H1 (cell line): ENCODE measurements at regions not wholly inside any gene's neighbourhood (a gene's known extent, or its start where the extent isn't known, plus 50 kb on each side); places are given as distances from the start of the nearest gene placed in this dataset.

Source experiments
- CTCF ChIA-PET: fragments of 300-600 bp; sonication (Branson Sonifier 250); formaldehyde crosslinking; loops from one replicate; lab custom pipeline; 2021; ENCODE audit not compliant: partially characterized antibody; lab: Charles Lee
- POLR2A ChIA-PET: fragments of 300-600 bp; sonication (Branson Sonifier 250); formaldehyde crosslinking; loops from one replicate; lab custom pipeline; 2021; ENCODE audit warnings: inconsistent platforms; ENCODE audit not compliant: partially characterized antibody; lab: Charles Lee
- DNase-seq, 2 experiments: peaks; one replicate each; pipeline versions ENCODE4 v3.0.0 to v3.0.0-alpha.2; 2010 to 2022; ENCODE audit warnings: low spot score in 2 of 2, low read depth in 1 of 2, mixed read lengths in 1 of 2
- FAIRE-seq: peaks from 2 replicates; lab custom pipeline; 2011; peaks lifted over from hg19 to GRCh38; lab: Jason Lieb, UNC
- H2AFZ ChIP-seq: 2 replicates; pipeline ENCODE4 v1.8.1; 2012; ENCODE audit warnings: low read length, inconsistent platforms
- H2AK5ac ChIP-seq: 2 replicates; pipeline ENCODE4 v1.6.1; 2013; ENCODE audit warnings: low read depth, low read length
- H2BK120ac ChIP-seq: replicated peaks from 2 replicates; pipeline ENCODE3; 2013; ENCODE audit warnings: low read depth, low read length, inconsistent platforms
- H2BK12ac ChIP-seq: 2 replicates; pipeline ENCODE4 v1.6.1; 2013; ENCODE audit warnings: low read depth, low read length
- H2BK15ac ChIP-seq: 2 replicates; pipeline ENCODE4 v1.6.1; 2013; ENCODE audit warnings: low read length
- H2BK20ac ChIP-seq: 2 replicates; pipeline ENCODE4 v1.6.1; 2013; ENCODE audit warnings: low read length
- H2BK5ac ChIP-seq: 2 replicates; pipeline ENCODE4 v1.6.1; 2013; ENCODE audit warnings: low read depth, low read length
- H3K14ac ChIP-seq: 2 replicates; pipeline ENCODE4 v1.6.1; 2013; ENCODE audit warnings: inconsistent platforms; ENCODE audit not compliant: insufficient read length
- H3K18ac ChIP-seq: 2 replicates; pipeline ENCODE4 v1.6.1; 2013; ENCODE audit warnings: low read length; ENCODE audit errors: extremely low read depth
- H3K23ac ChIP-seq: 2 replicates; pipeline ENCODE4 v1.6.1; 2013; ENCODE audit warnings: inconsistent platforms; ENCODE audit not compliant: insufficient read length
- H3K23me2 ChIP-seq: 2 replicates; pipeline ENCODE4 v1.6.1; 2013; ENCODE audit warnings: low read depth, low read length
- H3K27ac ChIP-seq: 2 replicates; pipeline ENCODE4 v1.6.1; 2011; ENCODE audit warnings: low read depth, low read length, inconsistent platforms
- H3K27me3 ChIP-seq, 4 experiments: replicated peaks in 1 of 4; 1 replicate in 1 of 4; 2 replicates in 3 of 4; pipeline versions ENCODE4 v1.6.1 to v1.8.1; 2011 to 2013; ENCODE audit warnings: low read length in 3 of 4, mild to moderate bottlenecking in 3 of 4, inconsistent platforms in 2 of 4, mixed read lengths in 2 of 4, moderate library complexity in 1 of 4; ENCODE audit not compliant: control insufficient read depth in 3 of 4, insufficient read depth in 3 of 4; ENCODE audit errors: extremely low read depth in 1 of 4
- H3K36me3 ChIP-seq, 4 experiments: 2 replicates each; pipeline versions ENCODE4 v1.6.1 to v1.8.1; 2011 to 2013; ENCODE audit warnings: mild to moderate bottlenecking in 4 of 4, low read length in 3 of 4, moderate library complexity in 2 of 4, control low read depth in 1 of 4, inconsistent platforms in 1 of 4; ENCODE audit not compliant: insufficient read depth in 4 of 4, control insufficient read depth in 2 of 4
- H3K4ac ChIP-seq: replicated peaks from 2 replicates; pipeline ENCODE3; 2013; ENCODE audit warnings: low read length, low read depth, mixed read lengths, inconsistent platforms; ENCODE audit not compliant: insufficient read length
- H3K4me1 ChIP-seq, 4 experiments: replicated peaks in 1 of 4; 1 replicate in 1 of 4; 2 replicates in 3 of 4; pipeline versions ENCODE4 v1.6.1 to v1.8.1; 2011 to 2013; ENCODE audit warnings: low read length in 3 of 4, inconsistent platforms in 2 of 4, mixed read lengths in 1 of 4; ENCODE audit not compliant: insufficient read depth in 4 of 4, control insufficient read depth in 3 of 4
- H3K4me2 ChIP-seq, 2 experiments: 2 replicates each; pipeline versions ENCODE4 v1.6.1 to v1.8.1; 2011 to 2013; ENCODE audit warnings: low read depth in 2 of 2, low read length in 2 of 2, control low read depth in 1 of 2, inconsistent platforms in 1 of 2, mild to moderate bottlenecking in 1 of 2; ENCODE audit not compliant: insufficient read depth in 1 of 2
- H3K4me3 ChIP-seq, 4 experiments: fragments of 200-600, 300-600 bp in 1 of 4; sonication (generic), shearing (Covaris generic), sonication (Bioruptor Twin) in 1 of 4; 2 replicates each; pipeline versions ENCODE4 v1.5.1 to v1.8.1; 2011 to 2016; ENCODE audit warnings: low read length in 4 of 4, low read depth in 3 of 4, control low read depth in 2 of 4, inconsistent platforms in 2 of 4, mild to moderate bottlenecking in 2 of 4, mixed read lengths in 1 of 4, moderate library complexity in 1 of 4; ENCODE audit not compliant: insufficient read depth in 2 of 4; ENCODE audit errors: extremely low read depth in 1 of 4
- H3K56ac ChIP-seq: replicated peaks from 2 replicates; pipeline ENCODE3; 2013; ENCODE audit warnings: low read depth, mild to moderate bottlenecking, mixed read lengths, low read length, inconsistent platforms; ENCODE audit not compliant: insufficient read length
- H3K79me1 ChIP-seq: 2 replicates; pipeline ENCODE4 v1.6.1; 2013; ENCODE audit warnings: low read depth, low read length, control low read depth
- H3K79me2 ChIP-seq, 2 experiments: 2 replicates each; pipeline versions ENCODE4 v1.6.1 to v1.8.1; 2012 to 2013; ENCODE audit warnings: low read length in 2 of 2, mild to moderate bottlenecking in 2 of 2, inconsistent platforms in 1 of 2; ENCODE audit not compliant: insufficient read depth in 2 of 2, control insufficient read depth in 1 of 2
- H3K9ac ChIP-seq, 4 experiments: replicated peaks in 1 of 4; 1 replicate in 1 of 4; 2 replicates in 3 of 4; pipeline versions ENCODE4 v1.6.1 to v1.8.1; 2011 to 2013; ENCODE audit warnings: low read depth in 3 of 4, low read length in 3 of 4, control low read depth in 2 of 4, mild to moderate bottlenecking in 2 of 4, moderate library complexity in 2 of 4, inconsistent platforms in 1 of 4; ENCODE audit errors: extremely low read depth in 1 of 4
- H3K9me3 ChIP-seq, 2 experiments: 2 replicates each; pipeline versions ENCODE4 v1.6.1 to v1.8.1; 2012 to 2013; ENCODE audit warnings: mild to moderate bottlenecking in 2 of 2, moderate library complexity in 2 of 2, control low read depth in 1 of 2, inconsistent platforms in 1 of 2, low read depth in 1 of 2, low read length in 1 of 2, mixed read lengths in 1 of 2; ENCODE audit not compliant: insufficient read depth in 2 of 2
- H4K20me1 ChIP-seq, 2 experiments: replicated peaks in 1 of 2; 2 replicates each; pipeline versions ENCODE3 to v1.8.1; 2011 to 2013; ENCODE audit warnings: inconsistent platforms in 2 of 2, low read length in 2 of 2, mild to moderate bottlenecking in 1 of 2; ENCODE audit not compliant: insufficient read depth in 2 of 2, control insufficient read depth in 1 of 2
- H4K5ac ChIP-seq: 2 replicates; pipeline ENCODE4 v1.6.1; 2013; ENCODE audit warnings: low read length, low read depth, mixed read lengths, inconsistent platforms; ENCODE audit not compliant: insufficient read length
- H4K8ac ChIP-seq: 2 replicates; pipeline ENCODE4 v1.8.0; 2013; ENCODE audit warnings: mild to moderate bottlenecking, moderate library complexity, low read length, inconsistent platforms; ENCODE audit not compliant: insufficient read depth; ENCODE audit errors: extremely low read depth
- H4K91ac ChIP-seq: replicated peaks from 2 replicates; pipeline ENCODE3; 2013; ENCODE audit warnings: low read length, mixed read lengths, inconsistent platforms; ENCODE audit not compliant: insufficient read length
- CHD2 ChIP-seq: IDR thresholded peaks from 2 replicates; pipeline ENCODE4 v1.6.1; 2012; ENCODE audit warnings: low read length, improper control_type of control experiment
- CREB1 ChIP-seq: IDR thresholded peaks from 2 replicates; pipeline ENCODE4 v1.6.1; 2012; ENCODE audit warnings: inconsistent platforms
- JUND ChIP-seq: IDR thresholded peaks from 2 replicates; pipeline ENCODE4 v1.6.1; 2011; ENCODE audit warnings: mild to moderate bottlenecking, improper control_type of control experiment, low read length
- PHF8 ChIP-seq: fragments of 200-600 bp; sonication (generic); conservative IDR thresholded peaks from 2 replicates; pipeline ENCODE4 v1.7.1; 2012; ENCODE audit warnings: low read depth, mild to moderate bottlenecking, inconsistent platforms, low read length, moderate library complexity
- POLR2A ChIP-seq, 2 experiments: IDR thresholded peaks; 1 replicate in 1 of 2; 2 replicates in 1 of 2; pipeline ENCODE4 v1.6.1; 2011; ENCODE audit warnings: low read depth in 2 of 2, low read length in 2 of 2, mild to moderate bottlenecking in 2 of 2; ENCODE audit errors: control extremely low read depth in 1 of 2
- POU5F1 ChIP-seq: IDR thresholded peaks from 2 replicates; pipeline ENCODE4 v1.6.1; 2011; ENCODE audit warnings: low read depth, mild to moderate bottlenecking, low read length, moderate library complexity
- RBBP5 ChIP-seq: IDR thresholded peaks from 2 replicates; pipeline ENCODE4 v1.7.1; 2012; ENCODE audit warnings: low read depth, mild to moderate bottlenecking, inconsistent platforms, low read length, moderate library complexity, borderline replicate concordance
- SUZ12 ChIP-seq: fragments of 200-600 bp; sonication (generic); IDR thresholded peaks from 2 replicates; pipeline ENCODE4 v1.6.1; 2012; ENCODE audit warnings: mild to moderate bottlenecking, inconsistent platforms, low read length, moderate library complexity, mixed read lengths
- TAF1 ChIP-seq: IDR thresholded peaks from 2 replicates; pipeline ENCODE4 v1.6.1; 2011; ENCODE audit warnings: mild to moderate bottlenecking, low read depth, low read length
- TAF7 ChIP-seq: optimal IDR thresholded peaks from 2 replicates; pipeline ENCODE3; 2011; ENCODE audit warnings: low read depth, mild to moderate bottlenecking, inconsistent platforms, low read length, moderate library complexity, borderline replicate concordance
- TBP ChIP-seq: IDR thresholded peaks from 2 replicates; pipeline ENCODE4 v1.6.1; 2011; ENCODE audit warnings: low read depth, low read length, improper control_type of control experiment
- TEAD4 ChIP-seq: IDR thresholded peaks from 2 replicates; pipeline ENCODE4 v1.6.1; 2012; ENCODE audit warnings: low read depth, low read length, inconsistent platforms, mixed read lengths
- ZNF274 ChIP-seq: IDR thresholded peaks from 2 replicates; pipeline ENCODE4 v1.7.0; 2012; ENCODE audit warnings: low read length, borderline replicate concordance; ENCODE audit errors: extremely low read depth
- WGBS, 2 experiments: shearing (Covaris generic) in 1 of 2; methylation state at CpG; one replicate each; pipeline versions ENCODE4 v1.1.6 to v1.1.7; 2013 to 2015; ENCODE audit warnings: low lambda C conversion rate in 2 of 2, mixed read lengths in 2 of 2, inconsistent platforms in 1 of 2, low coverage in 1 of 2, missing lambda C conversion rate in 1 of 2; ENCODE audit not compliant: insufficient replicate concordance in 2 of 2, insufficient coverage in 1 of 2, insufficient read length in 1 of 2; ENCODE audit errors: extremely low coverage in 1 of 2, missing lambda C conversion rate in 1 of 2; 5-methylcytosine and 5-hydroxymethylcytosine counted together
- TF ChIP-seq, protein P1 (sequence below): IDR thresholded peaks from 2 replicates; pipeline ENCODE4 v1.6.1; 2012; ENCODE audit warnings: inconsistent platforms

DNA sequence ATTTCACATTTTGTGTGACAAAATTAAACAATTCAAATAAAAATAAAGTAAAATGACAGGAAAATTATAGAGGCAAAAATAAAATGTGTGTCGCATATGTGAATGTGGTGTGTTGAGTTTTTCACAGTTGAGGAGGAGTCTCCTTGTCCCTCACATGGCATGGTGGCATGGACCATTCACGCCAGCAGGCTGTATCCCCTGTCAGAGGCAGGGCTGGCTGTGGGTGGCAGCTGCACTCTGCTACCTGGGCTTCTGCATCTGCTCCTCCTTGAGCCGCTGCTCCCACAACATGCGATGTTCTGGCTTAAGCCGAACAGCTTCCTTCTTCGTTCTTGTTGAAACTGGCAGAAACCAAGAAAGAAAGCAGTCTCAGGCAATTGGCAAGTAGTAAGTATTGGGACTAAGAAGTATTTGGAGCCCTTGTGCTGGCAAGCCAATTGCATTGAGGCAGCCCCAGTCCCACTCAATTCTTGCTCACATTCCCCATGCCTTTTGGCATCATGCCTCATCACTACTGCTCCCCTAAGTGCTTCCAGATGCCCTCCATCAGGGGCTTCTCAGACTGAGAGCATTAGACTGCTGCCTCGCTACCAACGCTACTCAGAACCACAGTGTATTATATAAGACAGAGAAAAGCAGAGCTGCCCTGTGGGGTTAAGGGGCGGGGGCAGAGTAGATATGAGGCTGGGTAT, 177.9 kb upstream of the NABP1 start:
- Histone ChIP-seq H3K4me2 (no peak overlapping the region), H3K18ac (no peak overlapping the region), H2BK120ac (no peak overlapping the region), H3K9ac (no peak overlapping the region), H3K9me3 (no peaks in the 10 kb centered on the region; a peak in 1 of 4 replicates), H2BK20ac (no peak overlapping the region), H3K79me2 (no peaks in the 10 kb centered on the region), H3K4me1 (peaks cover 0 to 5% (median 1%) of the 10 kb centered on the region in 4 experiments; a peak in 4 of 7 replicates), H2BK15ac (no peak overlapping the region), H3K27me3 (no peaks in the 10 kb centered on the region), H2AK5ac (no peak overlapping the region), H4K91ac (no peak overlapping the region), H3K79me1 (no peaks in the 10 kb centered on the region), H3K23me2 (no peaks in the 10 kb centered on the region), H3K23ac (no peak overlapping the region), H3K36me3 (no peaks in the 10 kb centered on the region), H4K5ac (no peak overlapping the region), H3K27ac (no peak overlapping the region), H3K14ac (no peak overlapping the region), H3K4ac (no peak overlapping the region), H2AFZ (no peak overlapping the region), H3K56ac (no peak overlapping the region), H4K20me1 (no peaks in the 10 kb centered on the region), H4K8ac (no peak overlapping the region), H2BK5ac (no peak overlapping the region), H2BK12ac (no peak overlapping the region), H3K4me3 (no peak overlapping the region)
- ChIA-PET CTCF (interaction anchor here (0.9 to 4.4 kb wide), 13 partner anchors 9 to 453 kb away, joined by 3 to 20 read pairs (median 4); no protein-coding TSS in a partner anchor), POLR2A (no interaction called here)
- WGBS, 2 experiments: 92% methylated on average over 9 of the region's 9 CpGs; no CpG with 5 or more reads in 1 of the 2 experiments
- DNase-seq: no peak
- no peak for TF ChIP-seq RBBP5
- no peak for TF ChIP-seq ZNF274
- TF ChIP-seq, protein P1, sequence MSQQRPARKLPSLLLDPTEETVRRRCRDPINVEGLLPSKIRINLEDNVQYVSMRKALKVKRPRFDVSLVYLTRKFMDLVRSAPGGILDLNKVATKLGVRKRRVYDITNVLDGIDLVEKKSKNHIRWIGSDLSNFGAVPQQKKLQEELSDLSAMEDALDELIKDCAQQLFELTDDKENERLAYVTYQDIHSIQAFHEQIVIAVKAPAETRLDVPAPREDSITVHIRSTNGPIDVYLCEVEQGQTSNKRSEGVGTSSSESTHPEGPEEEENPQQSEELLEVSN: no peak
- TF ChIP-seq TEAD4: no peak
- no peak for TF ChIP-seq JUND
- no peak for TF ChIP-seq CHD2
- TF ChIP-seq POLR2A (IDR thresholded peaks at IDR 0.05; ENCODE audit: control extremely low read depth in 1 of 2, low read depth in 2 of 2, low read length in 2 of 2): no peak
- TF ChIP-seq PHF8: no peak
- no peak for TF ChIP-seq CREB1
- TF ChIP-seq SUZ12: no peak
- TF ChIP-seq TAF1: no peak
- no peak for TF ChIP-seq TAF7
- no peak for TF ChIP-seq POU5F1
- no peak for TF ChIP-seq TBP
- no peak for FAIRE-seq
